ENCODE measurements at regions not wholly inside any gene's neighbourhood (a gene's known extent, or its start where the extent isn't known, plus 50 kb on each side); places are given as distances from the start of the nearest gene placed in this dataset.
"Not testable (repeated sequence)": the region's sequence is repeated elsewhere in the genome, so short reads cannot be mapped to it uniquely, and the experiment has no call there.

DNA sequence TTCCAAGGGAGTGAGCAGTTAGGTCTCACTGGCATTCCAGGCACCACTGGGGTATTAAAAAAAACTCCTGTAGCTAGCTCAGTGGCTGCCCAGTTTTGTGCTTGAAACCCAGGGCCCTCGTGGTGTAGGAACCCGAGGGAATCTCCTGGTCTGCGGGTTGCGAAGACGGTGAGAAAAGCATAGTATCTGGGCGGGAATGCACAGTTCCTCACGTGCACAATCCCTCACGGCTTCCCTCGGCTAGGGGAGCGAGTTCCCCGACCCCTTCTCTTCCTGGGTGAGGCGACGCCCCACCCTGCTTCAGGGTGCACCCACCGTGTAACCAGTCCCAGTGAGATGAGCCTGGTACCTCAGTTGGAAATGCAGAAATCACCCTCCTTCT lies 50.5 kb upstream of the PGBD5 start:
- no peak for DNase-seq (ENCODE audit: low spot score)

DNA sequence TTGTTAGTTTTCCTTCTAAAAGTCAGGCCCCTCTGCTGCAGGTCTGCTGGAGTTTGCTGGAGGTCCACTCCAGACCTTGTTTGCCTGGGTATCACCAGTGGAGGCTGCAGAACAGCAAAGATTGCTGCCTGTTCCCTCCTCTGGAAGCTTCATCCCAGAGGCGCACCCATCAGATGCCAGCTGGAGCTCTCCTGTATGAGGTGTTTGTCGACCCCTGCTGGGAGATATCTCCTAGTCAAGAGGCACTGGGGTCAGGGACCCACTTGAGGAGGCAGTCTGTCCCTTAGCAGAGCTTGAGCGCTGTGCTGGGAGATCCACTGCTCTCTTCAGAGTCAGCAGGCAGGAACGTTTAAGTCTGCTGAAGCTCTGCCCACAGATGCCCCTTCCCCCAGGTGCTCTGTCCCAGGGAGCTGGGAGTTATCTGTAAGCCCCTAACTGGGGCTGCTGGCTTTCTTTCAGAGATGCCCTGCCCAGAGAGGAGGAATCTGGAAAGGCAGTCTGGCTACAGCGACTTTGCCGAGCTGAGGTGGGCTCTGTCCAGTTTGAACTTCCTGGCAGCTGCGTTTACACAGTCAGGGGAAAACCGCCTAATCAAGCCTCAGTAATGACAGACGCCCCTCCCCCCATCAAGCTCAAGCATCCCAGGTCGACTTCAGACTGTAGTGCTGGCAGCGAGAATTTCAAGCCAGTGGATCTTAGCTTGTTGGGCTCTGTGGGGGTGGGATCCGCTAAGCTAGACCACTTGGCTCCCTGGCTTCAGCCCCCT lies 49.9 kb upstream of the PGBD5 start:
- not testable (repeated sequence) for DNase-seq (ENCODE audit: low spot score)

All from CD4-positive, alpha-beta T cell treated with Interleukin-2 at 100 ng/mL for 4 hours (primary cell).